Ovary (tissue), 3 donors: ENCODE measurements at regions not wholly inside any gene's neighbourhood (a gene's known extent, or its start where the extent isn't known, plus 50 kb on each side); places are given as distances from the start of the nearest gene placed in this dataset.

Experiments
- CTCF ChIP-seq, 3 donors: fragments of 450-650 bp in 2 of 3; fragments of 200-600 bp in 1 of 3; IDR thresholded peaks; one replicate each; pipeline versions ENCODE4 v1.5.1 to v1.8.0; 2016 to 2022; ENCODE audit warnings: antibody characterized with exemption in 3 of 3, mild to moderate bottlenecking in 1 of 3
- EP300 ChIP-seq: sonication (generic); formaldehyde crosslinking; IDR thresholded peaks from one replicate; pipeline ENCODE4 v1.6.1; 2017; ENCODE audit warnings: antibody characterized with exemption
- POLR2A ChIP-seq: fragments of 450-650 bp; IDR thresholded peaks from one replicate; pipeline ENCODE4 v1.6.1; 2017; ENCODE audit warnings: antibody characterized with exemption, mild to moderate bottlenecking, moderate library complexity
- donor health status: DM: no; HTN: no; CAD: no.

DNA sequence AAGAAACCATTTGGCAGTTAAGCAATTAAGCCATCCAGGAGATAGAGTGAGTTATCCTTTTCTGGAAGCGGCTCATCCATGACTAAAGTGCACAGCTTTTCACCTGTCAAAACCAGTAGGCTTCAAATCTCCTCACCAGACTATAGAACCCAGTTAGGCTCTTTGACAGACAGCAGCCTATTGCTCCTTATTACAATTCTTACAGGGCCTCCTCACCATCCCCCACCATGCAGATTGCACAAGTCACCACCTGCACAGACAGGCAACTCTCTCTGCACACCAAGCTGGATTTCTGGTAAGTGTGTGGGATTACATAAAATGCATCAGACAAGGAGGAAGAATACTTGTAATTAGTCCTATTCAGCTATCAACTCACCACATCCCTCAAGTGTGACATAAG, 301.6 kb downstream of the SNX13 start:
- TF ChIP-seq CTCF (IDR thresholded peaks at IDR 0.05) (no peak), EP300 (no peak), POLR2A (no peak)
